HG03439 (cell line): ENCODE measurements at regions not wholly inside any gene's neighbourhood (a gene's known extent, or its start where the extent isn't known, plus 50 kb on each side); places are given as distances from the start of the nearest gene placed in this dataset.
A peak's percentile ranks its signal among the peaks of the same experiment; 100 is the strongest.

Experiments
- ATAC-seq: cut with Tn5 transposase; IDR thresholded peaks from one replicate; pipeline ENCODE4 v1.9.1; 2021; ENCODE audit warnings: mild to moderate bottlenecking, moderate library complexity; ENCODE audit not compliant: unreplicated experiment

GRCh38 chr1:219405531-219406331 lies 207.2 kb downstream of the ZC3H11B start:
- no peak for ATAC-seq

GRCh38 chr1:219404629-219405028 lies 208.3 kb downstream of the ZC3H11B start:
- ATAC-seq: no peak

GRCh38 chr1:219402925-219403324 lies 210.0 kb downstream of the ZC3H11B start:
- ATAC-seq: no peak

GRCh38 chr1:219401724-219402625 lies 210.9 kb downstream of the ZC3H11B start:
- ATAC-seq: no peak

- no peak for ATAC-seq
Observed at GRCh38 chr1:219399446-219399845, 213.5 kb downstream of the ZC3H11B start.

GRCh38 chr1:219398815-219399396 lies 214.0 kb downstream of the ZC3H11B start:
- ATAC-seq: no peak

- no peak for ATAC-seq
Observed at GRCh38 chr1:219397511-219397910, 215.4 kb downstream of the ZC3H11B start.

- no peak for ATAC-seq
Observed at GRCh38 chr1:219391297-219391696, 217.6 kb downstream of the LYPLAL1 start.

- ATAC-seq: no peak
Observed at GRCh38 chr1:219387211-219387610, 213.5 kb downstream of the LYPLAL1 start.

GRCh38 chr1:219385787-219386427 lies 212.2 kb downstream of the LYPLAL1 start:
- ATAC-seq: peak; percentile 91

- no peak for ATAC-seq
Observed at GRCh38 chr1:219383281-219383680, 209.6 kb downstream of the LYPLAL1 start.

GRCh38 chr1:219381396-219381795 lies 207.7 kb downstream of the LYPLAL1 start:
- ATAC-seq: no peak

- no peak for ATAC-seq
Observed at GRCh38 chr1:219380463-219380862, 206.8 kb downstream of the LYPLAL1 start.

GRCh38 chr1:219379691-219380090 lies 206.0 kb downstream of the LYPLAL1 start:
- ATAC-seq: no peak

GRCh38 chr1:219374636-219375035 lies 201.0 kb downstream of the LYPLAL1 start:
- ATAC-seq: no peak

GRCh38 chr1:219374046-219374566 lies 200.4 kb downstream of the LYPLAL1 start:
- no peak for ATAC-seq

GRCh38 chr1:219373616-219373935 lies 199.9 kb downstream of the LYPLAL1 start:
- ATAC-seq: no peak

- no peak for ATAC-seq
Observed at GRCh38 chr1:219372916-219373615, 199.4 kb downstream of the LYPLAL1 start.

- ATAC-seq: no peak
Observed at GRCh38 chr1:219371471-219371870, 197.8 kb downstream of the LYPLAL1 start.

- ATAC-seq: no peak
Observed at GRCh38 chr1:219367496-219367895, 193.8 kb downstream of the LYPLAL1 start.
